ENCODE measurements at regions not wholly inside any gene's neighbourhood (a gene's known extent, or its start where the extent isn't known, plus 50 kb on each side); places are given as distances from the start of the nearest gene placed in this dataset.

GRCh38 chr16:52165961-52166360 lies 381.0 kb downstream of the TOX3 start:
- ChIA-PET POLR2A (no interaction called here), CTCF (interaction anchor here (1.2 to 1.6 kb wide), 2 partner anchors 25 to 96 kb away, joined by 3 to 6 read pairs; no protein-coding TSS in a partner anchor)
- BruUV-seq (replicated peaks): no TSS peak
- Mint-ChIP-seq H3K27ac (ENCODE audit: low read depth, unreplicated experiment) (no peak overlapping the region), H3K4me1 (ENCODE audit: insufficient read depth, unreplicated experiment) (no peaks in the 10 kb centered on the region), H3K36me3 (ENCODE audit: insufficient read depth, unreplicated experiment) (no peaks in the 10 kb centered on the region), H3K4me3 (ENCODE audit: unreplicated experiment) (no peak overlapping the region), H3K9me3 (ENCODE audit: unreplicated experiment) (no peaks in the 10 kb centered on the region), H3K27me3 (ENCODE audit: insufficient read depth, unreplicated experiment) (peaks cover 4% of the 10 kb centered on the region)
- no peak for DNase-seq (ENCODE audit: unreplicated experiment)
- no peak for TF ChIP-seq CTCF (IDR thresholded peaks at IDR 0.05; ENCODE audit: unreplicated experiment)
- intact Hi-C loops (cut with micrococcal nuclease): no loop called here

GRCh38 chr16:52149003-52149402 lies 397.9 kb downstream of the TOX3 start:
- CTCF ChIA-PET: no interaction called here
- intact Hi-C loops (cut with micrococcal nuclease): no loop called here
- Mint-ChIP-seq H3K27me3 (ENCODE audit: insufficient read depth, unreplicated experiment) (peaks cover 42% of the 10 kb centered on the region), H3K4me1 (ENCODE audit: insufficient read depth, unreplicated experiment) (no peaks in the 10 kb centered on the region), H3K9me3 (ENCODE audit: unreplicated experiment) (no peaks in the 10 kb centered on the region), H3K36me3 (ENCODE audit: insufficient read depth, unreplicated experiment) (no peaks in the 10 kb centered on the region), H3K4me3 (ENCODE audit: unreplicated experiment) (no peak overlapping the region), H3K27ac (ENCODE audit: low read depth, unreplicated experiment) (no peak overlapping the region)
- DNase-seq (ENCODE audit: unreplicated experiment): no peak
- POLR2A ChIA-PET: no interaction called here
- TF ChIP-seq CTCF (IDR thresholded peaks at IDR 0.05; ENCODE audit: unreplicated experiment): no peak
- BruUV-seq (replicated peaks): no TSS peak

GRCh38 chr16:52141871-52142270 lies 405.1 kb downstream of the TOX3 start:
- TF ChIP-seq CTCF (IDR thresholded peaks at IDR 0.05; ENCODE audit: unreplicated experiment): no peak
- H3K27ac Mint-ChIP-seq (ENCODE audit: low read depth, unreplicated experiment): no peak overlapping the region
- H3K4me1 Mint-ChIP-seq (ENCODE audit: insufficient read depth, unreplicated experiment): no peaks in the 10 kb centered on the region
- no peaks in the 10 kb centered on the region for H3K36me3 Mint-ChIP-seq (ENCODE audit: insufficient read depth, unreplicated experiment)
- no peaks in the 10 kb centered on the region for H3K9me3 Mint-ChIP-seq (ENCODE audit: unreplicated experiment)
- H3K27me3 Mint-ChIP-seq (ENCODE audit: insufficient read depth, unreplicated experiment): peaks cover 37% of the 10 kb centered on the region
- no peak overlapping the region for H3K4me3 Mint-ChIP-seq (ENCODE audit: unreplicated experiment)
- no TSS peak for BruUV-seq (replicated peaks)
- intact Hi-C loops (cut with micrococcal nuclease): no loop called here
- DNase-seq (ENCODE audit: unreplicated experiment): no peak
- POLR2A ChIA-PET: no interaction called here
- CTCF ChIA-PET: no interaction called here

GRCh38 chr16:52128361-52128760 lies 418.6 kb downstream of the TOX3 start:
- no peak for DNase-seq (ENCODE audit: unreplicated experiment)
- Mint-ChIP-seq H3K4me1 (ENCODE audit: insufficient read depth, unreplicated experiment) (no peaks in the 10 kb centered on the region), H3K36me3 (ENCODE audit: insufficient read depth, unreplicated experiment) (no peaks in the 10 kb centered on the region), H3K27me3 (ENCODE audit: insufficient read depth, unreplicated experiment) (peaks cover 87% of the 10 kb centered on the region), H3K9me3 (ENCODE audit: unreplicated experiment) (no peaks in the 10 kb centered on the region), H3K27ac (ENCODE audit: low read depth, unreplicated experiment) (no peak overlapping the region), H3K4me3 (ENCODE audit: unreplicated experiment) (no peak overlapping the region)
- POLR2A ChIA-PET: interaction anchor here (0.7 kb wide), 1 partner anchor 235 kb away, joined by 3 read pairs; no protein-coding TSS in a partner anchor
- CTCF ChIA-PET: interaction anchor here (0.6 to 1.4 kb wide), 4 partner anchors 12 to 814 kb away, joined by 3 to 5 read pairs (median 4); no protein-coding TSS in a partner anchor
- intact Hi-C loops (cut with micrococcal nuclease): no loop called here
- no TSS peak for BruUV-seq (replicated peaks)
- no peak for TF ChIP-seq CTCF (IDR thresholded peaks at IDR 0.05; ENCODE audit: unreplicated experiment)
